ENCODE measurements at regions not wholly inside any gene's neighbourhood (a gene's known extent, or its start where the extent isn't known, plus 50 kb on each side); places are given as distances from the start of the nearest gene placed in this dataset.
"Not testable (repeated sequence)": the region's sequence is repeated elsewhere in the genome, so short reads cannot be mapped to it uniquely, and the experiment has no call there.

- no peak for DNase-seq
Measured at GRCh38 chr2:65937379-65938160, 497.4 kb upstream of the MEIS1 start.

- DNase-seq: no peak
Measured at GRCh38 chr2:65934992-65935629, 499.8 kb upstream of the MEIS1 start.

GRCh38 chr2:65932571-65932970, 500.2 kb upstream of the SPRED2 start:
- DNase-seq: no peak

GRCh38 chr2:65931056-65931455, 498.7 kb upstream of the SPRED2 start:
- no peak for DNase-seq

GRCh38 chr2:65930259-65930658, 497.9 kb upstream of the SPRED2 start:
- DNase-seq: no peak

GRCh38 chr2:65929664-65930063, 497.3 kb upstream of the SPRED2 start:
- not testable (repeated sequence) for DNase-seq

GRCh38 chr2:65922794-65923193, 490.4 kb upstream of the SPRED2 start:
- no peak for DNase-seq

- no peak for DNase-seq
Measured at GRCh38 chr2:65922030-65922429, 489.6 kb upstream of the SPRED2 start.

- DNase-seq: no peak
Measured at GRCh38 chr2:65921116-65921515, 488.7 kb upstream of the SPRED2 start.

- DNase-seq: no peak
Measured at GRCh38 chr2:65920659-65921058, 488.3 kb upstream of the SPRED2 start.

GRCh38 chr2:65919550-65920188, 487.3 kb upstream of the SPRED2 start:
- DNase-seq: no peak

GRCh38 chr2:65918760-65919187, 486.4 kb upstream of the SPRED2 start:
- no peak for DNase-seq

- DNase-seq: no peak
Measured at GRCh38 chr2:65917986-65918385, 485.6 kb upstream of the SPRED2 start.

- DNase-seq: no peak
Measured at GRCh38 chr2:65916785-65917295, 484.4 kb upstream of the SPRED2 start.

GRCh38 chr2:65916177-65916576, 483.8 kb upstream of the SPRED2 start:
- no peak for DNase-seq

- no peak for DNase-seq
Measured at GRCh38 chr2:65915273-65915672, 482.9 kb upstream of the SPRED2 start.

- DNase-seq: no peak
Measured at GRCh38 chr2:65914244-65914786, 481.9 kb upstream of the SPRED2 start.

- DNase-seq: no peak
Measured at GRCh38 chr2:65913813-65914212, 481.4 kb upstream of the SPRED2 start.

GRCh38 chr2:65901756-65902155, 469.4 kb upstream of the SPRED2 start:
- DNase-seq: no peak

GRCh38 chr2:65896446-65896845, 464.0 kb upstream of the SPRED2 start:
- DNase-seq: no peak

- DNase-seq: not testable (repeated sequence)
Measured at GRCh38 chr2:65890131-65890530, 457.7 kb upstream of the SPRED2 start.

- no peak for DNase-seq
Measured at GRCh38 chr2:65885266-65885665, 452.9 kb upstream of the SPRED2 start.

GRCh38 chr2:65881592-65881991, 449.2 kb upstream of the SPRED2 start:
- no peak for DNase-seq

- DNase-seq: no peak
Measured at GRCh38 chr2:65880436-65880835, 448.0 kb upstream of the SPRED2 start.
